GM21723 (cell line): ENCODE measurements at regions not wholly inside any gene's neighbourhood (a gene's known extent, or its start where the extent isn't known, plus 50 kb on each side); places are given as distances from the start of the nearest gene placed in this dataset.

ENCODE experiments used
- ATAC-seq: cut with Tn5 transposase; IDR thresholded peaks from one replicate; pipeline ENCODE4 v1.9.1; 2021; ENCODE audit warnings: mild to moderate bottlenecking, moderate library complexity; ENCODE audit not compliant: unreplicated experiment

DNA sequence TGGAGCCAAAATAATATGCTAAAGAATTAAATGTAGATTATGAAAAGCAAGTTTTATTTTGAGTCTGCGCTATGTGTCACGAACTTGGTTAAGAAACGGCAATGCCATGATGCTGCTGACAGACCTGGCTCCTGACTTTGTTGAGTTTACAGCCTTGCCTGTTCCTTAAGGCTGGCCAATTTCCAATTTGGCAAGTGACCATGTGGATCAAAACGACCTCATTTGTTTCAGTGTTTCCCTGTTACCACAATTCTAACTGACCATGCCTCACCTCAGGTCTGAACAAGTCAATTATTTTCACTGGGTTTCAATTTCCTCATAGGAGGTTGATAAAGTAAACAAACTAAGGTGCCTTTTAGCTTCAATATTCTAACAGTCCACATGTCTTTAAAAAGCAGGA, 461.4 kb downstream of the ZNF608 start:
- ATAC-seq: no peak

DNA sequence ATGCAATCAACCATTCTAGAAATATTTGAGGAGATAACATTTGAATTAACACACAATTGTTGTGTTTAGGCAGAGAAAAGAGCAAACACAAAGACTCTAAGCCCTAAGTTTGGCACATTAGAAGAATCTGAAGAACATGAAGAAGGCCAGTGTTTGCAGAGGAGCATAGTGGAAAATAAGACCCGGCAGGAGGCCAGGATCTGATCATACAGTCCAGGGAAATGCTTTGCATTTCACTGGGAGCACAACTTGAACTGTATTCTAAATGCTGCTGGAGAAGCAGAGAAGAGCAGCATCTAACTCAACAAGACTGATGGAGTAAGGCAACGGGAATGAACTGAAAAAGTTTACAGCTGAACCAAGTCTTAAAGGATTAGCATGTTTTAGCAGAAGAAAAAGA, 463.4 kb downstream of the ZNF608 start:
- ATAC-seq: no peak

DNA sequence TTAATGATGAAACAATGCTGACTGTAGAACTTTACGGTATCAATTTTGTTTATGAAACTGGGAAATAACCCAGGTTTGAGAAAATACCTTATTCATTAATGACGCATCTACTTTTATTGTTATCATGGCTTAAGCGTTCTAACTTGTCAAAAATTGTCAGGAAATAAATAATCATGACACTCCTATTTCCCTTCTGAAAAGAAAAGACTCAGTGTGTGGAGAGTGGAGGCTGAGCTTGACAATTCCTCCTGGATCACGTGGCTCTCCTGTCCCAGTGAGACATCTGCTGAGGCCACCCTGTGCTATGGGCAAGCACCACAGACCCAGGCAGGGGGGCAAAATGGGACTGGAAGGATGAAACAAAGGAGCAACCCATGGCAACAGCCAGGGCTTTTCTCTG, 466.4 kb downstream of the ZNF608 start:
- no peak for ATAC-seq

DNA sequence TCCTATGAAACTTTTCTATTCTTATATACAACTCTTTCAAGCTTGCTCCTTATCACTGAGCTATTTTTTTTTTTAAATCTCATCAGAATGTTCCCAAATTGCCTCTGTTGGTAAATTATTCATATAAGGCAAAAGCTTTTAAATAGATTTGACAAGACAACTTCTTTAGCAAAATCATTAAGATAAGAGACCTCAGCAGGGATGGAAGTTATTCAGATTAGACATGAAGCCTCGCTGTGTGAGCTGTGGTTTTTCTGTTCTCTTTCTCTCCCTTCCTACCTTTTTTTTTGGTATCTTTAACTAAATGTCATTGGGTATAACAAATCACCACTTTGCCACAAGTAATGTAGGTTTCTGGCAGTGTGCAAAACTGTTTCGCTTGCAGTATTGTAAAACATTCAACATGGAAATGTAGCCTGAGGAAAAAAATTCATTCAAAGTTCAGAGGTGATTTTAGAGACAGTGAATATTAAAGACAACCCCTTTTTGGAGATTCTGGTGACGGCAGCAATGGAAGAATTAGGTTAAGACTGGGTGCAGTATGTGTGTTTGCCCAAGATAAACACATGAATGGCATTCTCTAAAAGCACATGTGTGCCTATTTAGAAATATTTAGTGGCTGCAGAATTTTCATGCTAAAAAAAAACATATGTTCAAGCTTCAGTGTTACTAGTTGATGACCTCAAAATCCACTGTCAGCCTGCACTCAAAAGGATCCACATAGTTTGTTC, 467.1 kb downstream of the ZNF608 start:
- no peak for ATAC-seq

DNA sequence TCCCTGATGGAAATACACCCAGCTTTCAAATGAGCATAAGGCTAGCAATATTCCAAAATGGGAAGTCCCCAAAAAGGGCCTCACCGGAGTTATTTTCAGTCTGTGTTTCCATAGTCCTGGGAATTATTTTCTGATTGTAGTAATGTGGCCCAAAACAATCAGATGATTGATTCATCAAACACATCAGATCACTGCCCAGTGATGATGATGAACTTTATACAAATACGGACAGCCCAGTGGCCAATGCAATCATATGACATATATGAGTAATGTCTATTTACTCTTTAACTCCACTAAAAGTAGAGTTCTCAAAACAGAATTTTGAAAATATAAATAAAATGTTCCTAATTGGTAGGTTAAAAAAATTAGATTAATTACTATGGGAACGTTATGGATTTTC, 467.8 kb downstream of the ZNF608 start:
- ATAC-seq: no peak

DNA sequence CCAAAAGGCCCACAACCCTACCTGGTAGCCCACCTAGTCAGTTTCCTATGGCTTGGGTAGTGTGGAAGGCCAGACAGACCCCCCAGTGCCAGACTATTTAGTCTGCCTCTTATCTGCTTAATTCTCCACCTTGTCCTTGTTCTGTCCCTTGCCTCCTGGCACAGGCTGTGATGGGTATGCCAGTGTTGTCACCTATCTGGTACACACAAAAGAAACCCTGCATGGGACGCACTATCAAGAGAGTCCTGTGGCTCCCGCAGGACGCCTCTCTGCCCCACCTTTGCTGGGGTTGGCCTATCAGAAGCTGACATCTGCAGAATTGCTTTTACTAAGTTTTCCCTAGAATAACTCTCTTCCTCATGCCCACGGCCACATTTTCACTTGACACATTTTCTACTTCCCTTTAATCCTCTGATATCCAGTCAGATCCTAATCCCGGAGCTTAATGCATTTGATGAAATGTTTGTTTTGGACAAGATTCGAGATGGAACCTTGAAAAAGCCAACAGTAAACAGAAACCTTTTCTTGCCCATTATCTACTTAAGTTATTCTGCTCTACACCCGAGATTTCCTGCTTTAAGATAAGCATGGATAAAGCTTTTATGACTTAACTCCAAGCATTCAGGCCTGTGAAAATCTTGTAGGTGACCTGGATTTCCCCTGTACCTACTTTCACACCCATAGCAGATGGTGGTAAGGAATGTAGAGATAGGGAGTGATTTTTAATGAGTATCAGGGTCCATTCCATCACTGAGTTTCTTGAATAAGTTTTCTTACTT, 468.5 kb downstream of the ZNF608 start:
- no peak for ATAC-seq

GRCh38 chr5:124276166-124276565, 470.3 kb downstream of the ZNF608 start:
- no peak for ATAC-seq

DNA sequence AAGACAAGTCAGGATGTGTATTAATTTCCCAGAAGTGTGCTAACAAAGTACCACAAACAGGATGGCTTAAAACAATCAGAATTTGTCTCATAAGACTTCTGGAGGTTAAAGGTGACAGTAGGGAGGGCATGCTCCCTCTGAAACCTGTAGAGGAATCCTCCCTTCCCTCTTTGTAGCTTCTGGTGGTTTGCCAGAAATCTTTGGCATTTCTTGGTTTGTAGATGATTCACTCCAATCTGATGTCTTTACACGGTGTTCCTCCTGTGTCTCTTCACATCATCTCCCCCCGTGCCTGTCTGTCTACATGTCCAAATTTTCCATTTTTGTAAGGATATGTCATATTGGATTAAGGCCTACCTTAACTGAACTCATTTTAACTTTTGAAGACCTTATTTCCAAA, 471.5 kb downstream of the ZNF608 start:
- ATAC-seq: no peak

DNA sequence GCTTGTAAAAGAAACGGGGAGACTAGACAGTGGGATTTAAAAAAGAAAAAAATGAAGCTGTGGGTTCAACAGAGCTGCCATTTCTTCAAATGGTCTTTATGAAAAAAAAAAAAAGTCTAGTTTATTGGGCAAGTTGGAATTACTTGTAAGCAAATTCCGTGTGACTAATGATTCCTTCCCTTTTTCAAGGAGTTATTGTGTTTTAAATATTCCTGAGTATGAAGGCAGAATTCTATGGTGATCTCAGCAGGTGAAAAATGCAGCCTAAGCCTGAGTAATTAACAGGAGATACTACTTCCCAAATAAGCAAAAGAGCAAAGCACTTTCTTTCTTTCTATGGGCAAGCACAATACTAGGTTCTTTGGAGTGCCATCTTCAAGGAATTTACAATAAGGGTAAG, 481.9 kb downstream of the ZNF608 start:
- no peak for ATAC-seq

- no peak for ATAC-seq
Observed at GRCh38 chr5:124263680-124264491, 482.6 kb downstream of the ZNF608 start.

DNA sequence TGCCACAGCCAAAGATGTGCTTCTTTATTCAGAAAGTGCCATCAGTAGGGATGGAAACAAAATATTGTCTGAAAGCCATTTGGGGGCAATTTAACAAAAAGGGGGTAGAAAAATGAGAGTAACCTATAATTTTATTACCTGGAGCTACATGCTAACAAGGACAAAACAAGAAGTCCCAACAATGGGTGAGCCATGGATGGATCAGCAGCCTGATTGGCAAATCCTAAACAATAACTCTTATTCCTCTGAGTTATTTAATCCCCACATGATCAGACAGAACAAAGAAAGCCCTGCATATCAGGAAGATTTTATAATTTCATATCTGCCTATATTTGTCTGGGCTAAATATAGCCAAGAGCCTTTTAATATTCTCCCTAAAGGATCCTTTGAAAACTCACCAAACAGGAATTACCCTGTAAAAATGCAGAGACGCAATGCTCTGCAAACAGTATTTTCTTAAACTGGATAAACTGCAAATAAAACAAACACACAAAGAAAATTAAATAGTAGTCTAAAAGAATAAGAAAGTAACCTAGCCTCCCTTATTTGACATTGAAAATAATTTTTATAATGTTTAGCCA, 483.4 kb downstream of the ZNF608 start:
- ATAC-seq: no peak

GRCh38 chr5:124262470-124262869, 484.0 kb downstream of the ZNF608 start:
- ATAC-seq: no peak

GRCh38 chr5:124261848-124262247, 484.6 kb downstream of the ZNF608 start:
- no peak for ATAC-seq

GRCh38 chr5:124260921-124261515, 485.4 kb downstream of the ZNF608 start:
- no peak for ATAC-seq

DNA sequence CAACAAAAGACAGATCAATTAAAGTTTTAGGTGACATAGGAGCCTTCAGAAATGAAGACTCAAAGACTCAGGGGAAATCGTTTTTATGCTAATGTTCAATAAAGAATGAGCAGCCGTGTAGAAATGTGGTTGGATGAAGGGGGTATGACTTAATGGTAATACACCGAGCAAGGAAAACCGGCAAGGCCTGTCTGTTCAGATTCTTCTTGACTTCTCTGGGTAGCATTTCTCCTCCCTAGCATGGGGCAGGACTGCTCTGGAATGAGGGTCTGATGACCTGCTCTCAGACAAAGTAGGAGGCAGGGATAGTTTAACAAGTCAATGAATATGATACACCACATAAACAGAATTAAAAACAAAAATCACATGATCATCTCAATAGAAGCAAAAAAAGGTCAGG, 487.4 kb downstream of the ZNF608 start:
- ATAC-seq: no peak

DNA sequence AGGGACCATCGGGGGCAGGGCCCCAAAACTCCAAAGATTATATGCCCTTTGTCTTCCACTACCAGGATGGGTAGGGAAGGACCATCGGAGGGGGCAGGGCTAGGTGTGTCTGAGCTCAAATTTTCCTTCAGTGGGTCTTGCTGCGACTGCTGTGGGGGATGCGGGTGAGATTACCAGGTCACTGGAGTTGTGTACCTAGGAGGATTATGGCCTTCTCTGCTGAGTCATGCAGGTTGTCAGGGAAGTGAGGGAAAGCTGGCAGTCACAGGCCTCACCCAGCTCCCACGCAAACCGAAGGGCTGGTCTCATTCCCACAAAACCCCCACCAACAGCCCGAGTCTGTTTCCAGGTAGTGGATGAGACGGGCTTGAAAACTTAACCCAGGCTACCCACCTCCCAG, 489.4 kb downstream of the ZNF608 start:
- no peak for ATAC-seq

GRCh38 chr5:124253203-124253810, 493.1 kb downstream of the ZNF608 start:
- ATAC-seq: no peak

DNA sequence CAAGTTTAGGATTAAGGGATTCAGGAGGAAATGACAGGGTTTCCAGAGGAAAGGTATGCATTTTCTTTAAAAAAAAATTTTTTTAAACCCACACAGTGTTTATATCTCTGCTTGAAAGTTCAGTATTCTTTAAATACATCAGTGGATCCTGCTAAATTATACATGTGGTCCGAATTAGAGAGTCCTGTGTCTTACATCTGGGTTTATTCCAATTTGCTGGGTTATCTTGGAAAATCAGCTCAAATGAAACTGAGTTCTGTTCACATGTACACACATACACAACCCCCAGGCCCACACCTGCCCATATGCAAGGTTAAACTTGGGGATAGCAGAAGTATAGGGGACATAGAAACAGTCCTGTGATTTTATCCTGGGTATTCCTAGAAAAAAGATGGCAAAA, 493.7 kb downstream of the ZNF608 start:
- no peak for ATAC-seq

DNA sequence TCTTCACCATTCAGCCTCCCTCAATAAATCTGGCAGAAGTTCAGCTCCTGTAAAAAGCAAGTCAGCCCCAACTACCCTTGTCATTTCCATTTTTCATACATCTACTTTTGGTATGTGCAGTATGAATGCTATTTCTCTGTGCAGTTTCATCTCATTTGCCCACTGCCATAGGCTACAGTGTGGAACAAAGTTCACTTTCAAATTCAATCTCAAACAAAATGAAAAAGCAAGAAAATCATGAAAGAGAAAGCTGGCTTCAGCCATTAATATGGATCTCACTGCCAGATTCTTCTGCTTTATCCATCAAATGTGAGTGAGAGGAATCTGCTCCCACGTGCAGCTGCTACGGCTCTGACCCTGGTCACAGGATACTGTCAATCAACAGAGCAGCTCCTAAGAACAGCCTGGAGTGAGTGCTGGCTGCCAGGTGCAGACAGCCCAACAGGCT, 494.2 kb downstream of the ZNF608 start:
- no peak for ATAC-seq

DNA sequence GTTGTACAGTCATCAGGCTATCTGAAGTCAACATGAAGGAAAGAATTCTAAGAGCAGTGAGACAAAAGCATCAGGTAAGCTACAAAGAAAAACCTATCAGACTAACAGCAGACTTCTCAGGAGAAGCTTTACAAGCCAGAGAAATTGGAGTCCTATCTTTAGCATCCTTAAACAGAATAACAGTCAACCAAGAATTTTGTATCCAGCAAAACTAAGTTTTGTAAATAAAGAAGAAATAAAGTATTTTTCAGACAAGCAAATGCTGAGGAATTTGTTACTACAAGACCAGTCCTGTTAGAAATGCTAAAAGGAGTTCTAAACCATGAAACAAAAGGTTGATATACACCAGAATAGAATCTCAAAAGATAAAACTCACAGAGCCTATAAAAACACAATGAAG, 501.2 kb downstream of the ZNF608 start:
- ATAC-seq: no peak
